H1 (cell line): ENCODE measurements at regions not wholly inside any gene's neighbourhood (a gene's known extent, or its start where the extent isn't known, plus 50 kb on each side); places are given as distances from the start of the nearest gene placed in this dataset.

Experiments used
- CTCF ChIA-PET: fragments of 300-600 bp; sonication (Branson Sonifier 250); formaldehyde crosslinking; loops from one replicate; lab custom pipeline; 2021; ENCODE audit not compliant: partially characterized antibody; lab: Charles Lee
- POLR2A ChIA-PET: fragments of 300-600 bp; sonication (Branson Sonifier 250); formaldehyde crosslinking; loops from one replicate; lab custom pipeline; 2021; ENCODE audit warnings: inconsistent platforms; ENCODE audit not compliant: partially characterized antibody; lab: Charles Lee
- DNase-seq, 2 experiments: peaks; one replicate each; pipeline versions ENCODE4 v3.0.0 to v3.0.0-alpha.2; 2010 to 2022; ENCODE audit warnings: low spot score in 2 of 2, low read depth in 1 of 2, mixed read lengths in 1 of 2
- FAIRE-seq: peaks from 2 replicates; lab custom pipeline; 2011; peaks lifted over from hg19 to GRCh38; lab: Jason Lieb, UNC
- H2AFZ ChIP-seq: 2 replicates; pipeline ENCODE4 v1.8.1; 2012; ENCODE audit warnings: low read length, inconsistent platforms
- H2AK5ac ChIP-seq: 2 replicates; pipeline ENCODE4 v1.6.1; 2013; ENCODE audit warnings: low read depth, low read length
- H2BK120ac ChIP-seq: replicated peaks from 2 replicates; pipeline ENCODE3; 2013; ENCODE audit warnings: low read depth, low read length, inconsistent platforms
- H2BK12ac ChIP-seq: 2 replicates; pipeline ENCODE4 v1.6.1; 2013; ENCODE audit warnings: low read depth, low read length
- H2BK15ac ChIP-seq: 2 replicates; pipeline ENCODE4 v1.6.1; 2013; ENCODE audit warnings: low read length
- H2BK20ac ChIP-seq: 2 replicates; pipeline ENCODE4 v1.6.1; 2013; ENCODE audit warnings: low read length
- H2BK5ac ChIP-seq: 2 replicates; pipeline ENCODE4 v1.6.1; 2013; ENCODE audit warnings: low read depth, low read length
- H3K14ac ChIP-seq: 2 replicates; pipeline ENCODE4 v1.6.1; 2013; ENCODE audit warnings: inconsistent platforms; ENCODE audit not compliant: insufficient read length
- H3K18ac ChIP-seq: 2 replicates; pipeline ENCODE4 v1.6.1; 2013; ENCODE audit warnings: low read length; ENCODE audit errors: extremely low read depth
- H3K23ac ChIP-seq: 2 replicates; pipeline ENCODE4 v1.6.1; 2013; ENCODE audit warnings: inconsistent platforms; ENCODE audit not compliant: insufficient read length
- H3K23me2 ChIP-seq: 2 replicates; pipeline ENCODE4 v1.6.1; 2013; ENCODE audit warnings: low read depth, low read length
- H3K27ac ChIP-seq: 2 replicates; pipeline ENCODE4 v1.6.1; 2011; ENCODE audit warnings: low read depth, low read length, inconsistent platforms
- H3K27me3 ChIP-seq, 4 experiments: replicated peaks in 1 of 4; 1 replicate in 1 of 4; 2 replicates in 3 of 4; pipeline versions ENCODE4 v1.6.1 to v1.8.1; 2011 to 2013; ENCODE audit warnings: low read length in 3 of 4, mild to moderate bottlenecking in 3 of 4, inconsistent platforms in 2 of 4, mixed read lengths in 2 of 4, moderate library complexity in 1 of 4; ENCODE audit not compliant: control insufficient read depth in 3 of 4, insufficient read depth in 3 of 4; ENCODE audit errors: extremely low read depth in 1 of 4
- H3K36me3 ChIP-seq, 4 experiments: 2 replicates each; pipeline versions ENCODE4 v1.6.1 to v1.8.1; 2011 to 2013; ENCODE audit warnings: mild to moderate bottlenecking in 4 of 4, low read length in 3 of 4, moderate library complexity in 2 of 4, control low read depth in 1 of 4, inconsistent platforms in 1 of 4; ENCODE audit not compliant: insufficient read depth in 4 of 4, control insufficient read depth in 2 of 4
- H3K4ac ChIP-seq: replicated peaks from 2 replicates; pipeline ENCODE3; 2013; ENCODE audit warnings: low read length, low read depth, mixed read lengths, inconsistent platforms; ENCODE audit not compliant: insufficient read length
- H3K4me1 ChIP-seq, 4 experiments: replicated peaks in 1 of 4; 1 replicate in 1 of 4; 2 replicates in 3 of 4; pipeline versions ENCODE4 v1.6.1 to v1.8.1; 2011 to 2013; ENCODE audit warnings: low read length in 3 of 4, inconsistent platforms in 2 of 4, mixed read lengths in 1 of 4; ENCODE audit not compliant: insufficient read depth in 4 of 4, control insufficient read depth in 3 of 4
- H3K4me2 ChIP-seq, 2 experiments: 2 replicates each; pipeline versions ENCODE4 v1.6.1 to v1.8.1; 2011 to 2013; ENCODE audit warnings: low read depth in 2 of 2, low read length in 2 of 2, control low read depth in 1 of 2, inconsistent platforms in 1 of 2, mild to moderate bottlenecking in 1 of 2; ENCODE audit not compliant: insufficient read depth in 1 of 2
- H3K4me3 ChIP-seq, 4 experiments: fragments of 200-600, 300-600 bp in 1 of 4; sonication (generic), shearing (Covaris generic), sonication (Bioruptor Twin) in 1 of 4; 2 replicates each; pipeline versions ENCODE4 v1.5.1 to v1.8.1; 2011 to 2016; ENCODE audit warnings: low read length in 4 of 4, low read depth in 3 of 4, control low read depth in 2 of 4, inconsistent platforms in 2 of 4, mild to moderate bottlenecking in 2 of 4, mixed read lengths in 1 of 4, moderate library complexity in 1 of 4; ENCODE audit not compliant: insufficient read depth in 2 of 4; ENCODE audit errors: extremely low read depth in 1 of 4
- H3K56ac ChIP-seq: replicated peaks from 2 replicates; pipeline ENCODE3; 2013; ENCODE audit warnings: low read depth, mild to moderate bottlenecking, mixed read lengths, low read length, inconsistent platforms; ENCODE audit not compliant: insufficient read length
- H3K79me1 ChIP-seq: 2 replicates; pipeline ENCODE4 v1.6.1; 2013; ENCODE audit warnings: low read depth, low read length, control low read depth
- H3K79me2 ChIP-seq, 2 experiments: 2 replicates each; pipeline versions ENCODE4 v1.6.1 to v1.8.1; 2012 to 2013; ENCODE audit warnings: low read length in 2 of 2, mild to moderate bottlenecking in 2 of 2, inconsistent platforms in 1 of 2; ENCODE audit not compliant: insufficient read depth in 2 of 2, control insufficient read depth in 1 of 2
- H3K9ac ChIP-seq, 4 experiments: replicated peaks in 1 of 4; 1 replicate in 1 of 4; 2 replicates in 3 of 4; pipeline versions ENCODE4 v1.6.1 to v1.8.1; 2011 to 2013; ENCODE audit warnings: low read depth in 3 of 4, low read length in 3 of 4, control low read depth in 2 of 4, mild to moderate bottlenecking in 2 of 4, moderate library complexity in 2 of 4, inconsistent platforms in 1 of 4; ENCODE audit errors: extremely low read depth in 1 of 4
- H3K9me3 ChIP-seq, 2 experiments: 2 replicates each; pipeline versions ENCODE4 v1.6.1 to v1.8.1; 2012 to 2013; ENCODE audit warnings: mild to moderate bottlenecking in 2 of 2, moderate library complexity in 2 of 2, control low read depth in 1 of 2, inconsistent platforms in 1 of 2, low read depth in 1 of 2, low read length in 1 of 2, mixed read lengths in 1 of 2; ENCODE audit not compliant: insufficient read depth in 2 of 2
- H4K20me1 ChIP-seq, 2 experiments: replicated peaks in 1 of 2; 2 replicates each; pipeline versions ENCODE3 to v1.8.1; 2011 to 2013; ENCODE audit warnings: inconsistent platforms in 2 of 2, low read length in 2 of 2, mild to moderate bottlenecking in 1 of 2; ENCODE audit not compliant: insufficient read depth in 2 of 2, control insufficient read depth in 1 of 2
- H4K5ac ChIP-seq: 2 replicates; pipeline ENCODE4 v1.6.1; 2013; ENCODE audit warnings: low read length, low read depth, mixed read lengths, inconsistent platforms; ENCODE audit not compliant: insufficient read length
- H4K8ac ChIP-seq: 2 replicates; pipeline ENCODE4 v1.8.0; 2013; ENCODE audit warnings: mild to moderate bottlenecking, moderate library complexity, low read length, inconsistent platforms; ENCODE audit not compliant: insufficient read depth; ENCODE audit errors: extremely low read depth
- H4K91ac ChIP-seq: replicated peaks from 2 replicates; pipeline ENCODE3; 2013; ENCODE audit warnings: low read length, mixed read lengths, inconsistent platforms; ENCODE audit not compliant: insufficient read length
- BRCA1 ChIP-seq: IDR thresholded peaks from 2 replicates; pipeline ENCODE4 v1.6.1; 2012; ENCODE audit warnings: low read depth, low read length, improper control_type of control experiment
- GTF2F1 ChIP-seq: IDR thresholded peaks from 2 replicates; pipeline ENCODE4 v1.6.1; 2012; ENCODE audit warnings: low read depth, low read length, improper control_type of control experiment, borderline replicate concordance
- RAD21 ChIP-seq, 2 experiments: IDR thresholded peaks in 1 of 2; conservative IDR thresholded peaks in 1 of 2; 2 replicates each; pipeline ENCODE4 v1.6.1; 2011; ENCODE audit warnings: low read depth in 2 of 2, low read length in 2 of 2, improper control_type of control experiment in 1 of 2, inconsistent platforms in 1 of 2, mild to moderate bottlenecking in 1 of 2, moderate library complexity in 1 of 2
- SRF ChIP-seq: IDR thresholded peaks from 2 replicates; pipeline ENCODE4 v1.6.1; 2011; ENCODE audit warnings: mild to moderate bottlenecking, low read depth, low read length, moderate library complexity
- TAF7 ChIP-seq: optimal IDR thresholded peaks from 2 replicates; pipeline ENCODE3; 2011; ENCODE audit warnings: low read depth, mild to moderate bottlenecking, inconsistent platforms, low read length, moderate library complexity, borderline replicate concordance
- WGBS, 2 experiments: shearing (Covaris generic) in 1 of 2; methylation state at CpG; one replicate each; pipeline versions ENCODE4 v1.1.6 to v1.1.7; 2013 to 2015; ENCODE audit warnings: low lambda C conversion rate in 2 of 2, mixed read lengths in 2 of 2, inconsistent platforms in 1 of 2, low coverage in 1 of 2, missing lambda C conversion rate in 1 of 2; ENCODE audit not compliant: insufficient replicate concordance in 2 of 2, insufficient coverage in 1 of 2, insufficient read length in 1 of 2; ENCODE audit errors: extremely low coverage in 1 of 2, missing lambda C conversion rate in 1 of 2; 5-methylcytosine and 5-hydroxymethylcytosine counted together
- TF ChIP-seq, protein P1 (sequence below): IDR thresholded peaks from 2 replicates; pipeline ENCODE4 v1.6.1; 2011; ENCODE audit warnings: low read length, improper control_type of control experiment
- TF ChIP-seq, protein P2 (sequence below), 3 experiments: IDR thresholded peaks; 1 replicate in 2 of 3; 2 replicates in 1 of 3; pipeline versions ENCODE4 v1.5.1 to v1.6.1; 2011; ENCODE audit warnings: low read length in 3 of 3, mild to moderate bottlenecking in 3 of 3, inconsistent platforms in 2 of 3, low read depth in 1 of 3, moderate library complexity in 1 of 3; ENCODE audit not compliant: insufficient read depth in 1 of 3; ENCODE audit errors: control extremely low read depth in 1 of 3

DNA sequence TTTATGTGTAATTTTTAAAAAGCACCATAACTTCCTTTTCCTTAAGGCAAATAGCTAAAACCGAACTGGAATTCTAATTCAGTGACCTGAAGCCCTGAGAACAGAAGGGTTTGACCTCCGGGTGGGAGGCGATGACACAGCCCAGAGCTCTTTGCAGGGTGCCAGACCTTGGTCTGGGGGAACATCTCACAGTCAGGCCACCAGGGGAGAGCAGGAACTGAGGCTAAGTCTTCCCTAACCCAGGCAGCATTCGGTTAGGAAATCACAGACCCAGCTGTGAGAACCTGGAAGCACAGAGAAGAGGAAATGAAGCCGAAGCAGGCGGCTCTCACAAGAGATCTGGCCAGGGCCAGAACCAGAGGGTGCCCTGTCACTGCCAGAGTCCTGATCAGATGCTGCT lies 444.8 kb downstream of the TTLL7 start:
- Histone ChIP-seq H3K79me2 (no peaks in the 10 kb centered on the region), H3K23me2 (no peaks in the 10 kb centered on the region), H3K18ac (no peak overlapping the region), H4K20me1 (no peaks in the 10 kb centered on the region), H3K9me3 (no peaks in the 10 kb centered on the region), H2BK15ac (no peak overlapping the region), H3K4me3 (no peak overlapping the region), H2BK12ac (no peak overlapping the region), H3K4me1 (peaks cover 0 to 4% (median 0%) of the 10 kb centered on the region in 4 experiments; a peak in 1 of 7 replicates), H3K9ac (no peak overlapping the region), H3K14ac (no peak overlapping the region), H3K4ac (no peak overlapping the region), H2BK5ac (no peak overlapping the region), H2BK20ac (no peak overlapping the region), H3K56ac (no peak overlapping the region), H2BK120ac (no peak overlapping the region), H4K91ac (no peak overlapping the region), H3K27me3 (no peaks in the 10 kb centered on the region), H3K27ac (no peak overlapping the region), H4K5ac (no peak overlapping the region), H3K79me1 (no peaks in the 10 kb centered on the region), H3K4me2 (no peak overlapping the region), H3K36me3 (no peaks in the 10 kb centered on the region), H4K8ac (no peak overlapping the region), H3K23ac (no peak overlapping the region), H2AK5ac (no peak overlapping the region), H2AFZ (0 out of 2 replicates have a peak overlapping the region, but pooled peaks have one; percentile 21)
- TF ChIP-seq RAD21 (IDR thresholded peaks at IDR 0.05 in 1 of 2, conservative IDR thresholded peaks at IDR 0.05 in 1 of 2; ENCODE audit: low read depth in 2 of 2, low read length in 2 of 2) (peak; percentile 33 to 36; a peak in 3 of 4 replicates), BRCA1 (no peak), GTF2F1 (no peak), SRF (no peak), TAF7 (no peak)
- TF ChIP-seq, protein P1, sequence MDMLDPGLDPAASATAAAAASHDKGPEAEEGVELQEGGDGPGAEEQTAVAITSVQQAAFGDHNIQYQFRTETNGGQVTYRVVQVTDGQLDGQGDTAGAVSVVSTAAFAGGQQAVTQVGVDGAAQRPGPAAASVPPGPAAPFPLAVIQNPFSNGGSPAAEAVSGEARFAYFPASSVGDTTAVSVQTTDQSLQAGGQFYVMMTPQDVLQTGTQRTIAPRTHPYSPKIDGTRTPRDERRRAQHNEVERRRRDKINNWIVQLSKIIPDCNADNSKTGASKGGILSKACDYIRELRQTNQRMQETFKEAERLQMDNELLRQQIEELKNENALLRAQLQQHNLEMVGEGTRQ, result no peak
- TF ChIP-seq, protein P2, sequence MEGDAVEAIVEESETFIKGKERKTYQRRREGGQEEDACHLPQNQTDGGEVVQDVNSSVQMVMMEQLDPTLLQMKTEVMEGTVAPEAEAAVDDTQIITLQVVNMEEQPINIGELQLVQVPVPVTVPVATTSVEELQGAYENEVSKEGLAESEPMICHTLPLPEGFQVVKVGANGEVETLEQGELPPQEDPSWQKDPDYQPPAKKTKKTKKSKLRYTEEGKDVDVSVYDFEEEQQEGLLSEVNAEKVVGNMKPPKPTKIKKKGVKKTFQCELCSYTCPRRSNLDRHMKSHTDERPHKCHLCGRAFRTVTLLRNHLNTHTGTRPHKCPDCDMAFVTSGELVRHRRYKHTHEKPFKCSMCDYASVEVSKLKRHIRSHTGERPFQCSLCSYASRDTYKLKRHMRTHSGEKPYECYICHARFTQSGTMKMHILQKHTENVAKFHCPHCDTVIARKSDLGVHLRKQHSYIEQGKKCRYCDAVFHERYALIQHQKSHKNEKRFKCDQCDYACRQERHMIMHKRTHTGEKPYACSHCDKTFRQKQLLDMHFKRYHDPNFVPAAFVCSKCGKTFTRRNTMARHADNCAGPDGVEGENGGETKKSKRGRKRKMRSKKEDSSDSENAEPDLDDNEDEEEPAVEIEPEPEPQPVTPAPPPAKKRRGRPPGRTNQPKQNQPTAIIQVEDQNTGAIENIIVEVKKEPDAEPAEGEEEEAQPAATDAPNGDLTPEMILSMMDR (IDR thresholded peaks at IDR 0.05; ENCODE audit: control extremely low read depth in 1 of 3, insufficient read depth in 1 of 3, low read depth in 1 of 3, low read length in 3 of 3), result peak in 2 of 3 experiments; percentile 14 to 30; a peak in 3 of 4 replicates
- POLR2A ChIA-PET, result no interaction called here
- WGBS, 2 experiments, result 61% methylated on average over 6 of the region's 6 CpGs; no CpG with 5 or more reads in 1 of the 2 experiments
- DNase-seq (no peak), FAIRE-seq (no peak)
- CTCF ChIA-PET, result interaction anchor here (1.1 kb wide), 1 partner anchor 11 kb away, joined by 3 read pairs; no protein-coding TSS in a partner anchor
